Activated effector memory CD4-positive, alpha-beta T cell treated with Interleukin-2 at 50 U/mL for 16 hours (primary cell): ENCODE measurements at regions not wholly inside any gene's neighbourhood (a gene's known extent, or its start where the extent isn't known, plus 50 kb on each side); places are given as distances from the start of the nearest gene placed in this dataset.
"Not testable (repeated sequence)": the region's sequence is repeated elsewhere in the genome, so short reads cannot be mapped to it uniquely, and the experiment has no call there.

Experiments
- DNase-seq: peaks from one replicate; pipeline ENCODE4 v3.0.0-alpha.2; 2020

DNA sequence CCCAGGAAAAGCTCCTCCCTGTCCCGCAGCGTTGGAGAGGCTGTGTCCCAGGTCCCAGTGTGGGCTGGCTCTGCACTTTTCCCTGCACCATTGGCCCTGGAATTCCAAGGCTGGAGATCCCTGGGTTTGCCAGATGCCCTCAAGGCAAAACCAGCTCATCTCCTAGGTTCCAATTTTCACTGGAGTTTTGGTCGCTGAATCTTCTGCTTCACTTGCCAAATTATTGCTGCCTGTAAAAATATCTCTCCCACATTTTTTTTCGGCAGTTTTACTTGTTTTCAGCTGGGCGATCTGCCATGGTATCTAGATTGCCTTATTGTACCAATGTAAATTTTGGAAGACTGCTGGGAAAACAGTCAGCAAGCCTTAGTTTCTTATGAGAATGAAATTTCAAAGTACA, 150.9 kb upstream of the ATP10A start:
- no peak for DNase-seq

GRCh38 chr15:26011916-26012315, 148.8 kb upstream of the ATP10A start:
- DNase-seq: no peak

- DNase-seq: no peak
Observed at GRCh38 chr15:26007151-26007550, 144.0 kb upstream of the ATP10A start.

DNA sequence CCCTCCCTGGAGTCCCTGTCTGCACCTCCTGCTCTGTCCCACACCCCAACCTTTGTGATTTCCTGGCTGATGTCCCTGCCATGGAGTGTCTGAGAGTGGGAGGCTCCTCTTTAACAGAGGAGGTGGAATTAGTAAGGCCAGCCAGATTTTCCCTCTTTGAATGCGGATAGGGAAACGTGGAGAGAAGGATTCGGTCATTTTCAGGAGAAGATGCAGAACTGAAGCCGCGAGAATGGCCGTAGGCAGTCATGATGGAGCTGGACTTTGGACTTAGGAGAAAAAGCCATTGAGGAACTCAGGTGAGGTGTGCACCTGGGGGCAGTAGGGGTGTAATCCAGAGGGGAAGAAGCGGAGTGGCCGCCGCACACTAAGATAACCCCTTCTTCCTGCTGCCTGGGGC, 138.1 kb upstream of the ATP10A start:
- no peak for DNase-seq

DNA sequence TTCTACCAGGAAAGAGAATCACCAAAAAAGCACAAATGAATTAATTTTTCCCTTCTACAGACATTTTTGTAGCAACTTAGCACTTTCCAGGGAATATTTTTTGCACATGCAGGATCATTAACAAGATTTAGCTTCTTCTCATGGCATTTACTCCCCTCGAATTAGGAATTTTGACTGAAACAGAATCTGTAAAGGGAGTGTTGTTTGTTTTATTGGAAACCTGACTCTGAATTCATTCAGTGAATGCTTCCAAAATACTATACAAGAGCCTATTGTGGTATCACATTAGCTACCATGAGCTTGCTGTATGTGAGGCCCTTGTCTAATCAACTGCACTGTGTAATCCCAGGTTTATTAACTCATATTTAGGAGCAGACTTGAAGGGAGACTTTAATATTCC, 130.4 kb upstream of the ATP10A start:
- DNase-seq: no peak

- no peak for DNase-seq
Observed at GRCh38 chr15:25990220-25990619, 127.1 kb upstream of the ATP10A start.

DNA sequence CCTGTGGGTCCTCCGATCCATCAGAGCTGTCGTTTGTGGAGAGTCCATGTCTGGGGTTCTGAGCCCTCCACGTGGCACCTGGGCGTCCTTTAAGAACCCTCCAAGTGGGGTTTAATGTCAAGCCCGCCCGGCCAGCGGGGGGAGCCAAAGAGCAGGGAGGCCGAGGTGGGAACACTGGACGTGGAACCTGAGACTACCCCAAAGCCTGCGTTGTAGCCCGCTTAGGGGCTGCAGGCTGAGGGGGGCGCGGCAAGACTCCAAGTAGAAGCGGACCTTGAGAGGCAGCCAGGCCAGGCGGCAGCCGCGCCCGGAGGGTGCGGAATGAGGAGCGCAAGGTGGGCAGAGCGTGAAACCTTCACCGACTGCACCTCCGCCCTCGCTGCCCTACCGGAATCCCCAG, 126.2 kb upstream of the ATP10A start:
- DNase-seq: no peak

DNA sequence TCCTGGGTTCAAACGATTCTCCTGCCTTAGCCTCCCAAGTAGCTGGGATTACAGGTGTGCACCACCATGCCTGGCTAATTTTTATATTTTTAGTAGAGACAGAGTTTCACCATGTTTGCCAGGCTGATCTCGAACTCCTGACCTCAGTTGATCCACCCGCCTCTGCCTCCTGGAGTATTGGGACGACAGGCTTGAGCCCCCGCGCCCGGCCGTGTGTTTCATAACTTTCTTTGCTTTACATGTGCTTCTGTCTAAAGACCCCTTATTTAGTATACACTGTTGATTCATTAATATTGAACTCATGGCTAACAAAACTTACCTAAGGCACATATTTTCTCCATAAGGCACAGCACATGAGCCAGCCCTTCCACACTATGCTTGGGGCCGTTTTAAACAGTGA, 125.6 kb upstream of the ATP10A start:
- DNase-seq: not testable (repeated sequence)

- no peak for DNase-seq
Observed at GRCh38 chr15:25987638-25988037, 124.5 kb upstream of the ATP10A start.

- no peak for DNase-seq
Observed at GRCh38 chr15:25985165-25985564, 122.0 kb upstream of the ATP10A start.

DNA sequence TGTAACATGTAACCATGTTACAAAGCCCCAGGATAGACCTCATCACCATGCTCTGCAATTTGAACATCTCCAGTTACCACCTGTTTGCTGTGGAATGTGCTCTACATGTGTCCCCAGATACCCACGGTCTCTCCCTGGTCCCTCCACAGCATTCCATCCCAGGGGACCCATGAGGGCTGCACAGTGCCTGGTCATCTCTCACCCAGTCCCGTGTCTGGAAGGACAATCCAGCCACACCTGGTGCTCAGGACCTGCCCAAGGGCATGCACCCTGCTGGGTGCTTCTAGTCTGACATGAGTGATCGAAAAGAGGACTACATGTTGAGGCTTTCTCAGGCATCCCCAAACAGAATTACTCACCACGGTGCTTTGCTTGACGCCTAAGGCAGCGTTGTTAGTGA, 119.6 kb upstream of the ATP10A start:
- DNase-seq: no peak

- DNase-seq: no peak
Observed at GRCh38 chr15:25981114-25981513, 118.0 kb upstream of the ATP10A start.

DNA sequence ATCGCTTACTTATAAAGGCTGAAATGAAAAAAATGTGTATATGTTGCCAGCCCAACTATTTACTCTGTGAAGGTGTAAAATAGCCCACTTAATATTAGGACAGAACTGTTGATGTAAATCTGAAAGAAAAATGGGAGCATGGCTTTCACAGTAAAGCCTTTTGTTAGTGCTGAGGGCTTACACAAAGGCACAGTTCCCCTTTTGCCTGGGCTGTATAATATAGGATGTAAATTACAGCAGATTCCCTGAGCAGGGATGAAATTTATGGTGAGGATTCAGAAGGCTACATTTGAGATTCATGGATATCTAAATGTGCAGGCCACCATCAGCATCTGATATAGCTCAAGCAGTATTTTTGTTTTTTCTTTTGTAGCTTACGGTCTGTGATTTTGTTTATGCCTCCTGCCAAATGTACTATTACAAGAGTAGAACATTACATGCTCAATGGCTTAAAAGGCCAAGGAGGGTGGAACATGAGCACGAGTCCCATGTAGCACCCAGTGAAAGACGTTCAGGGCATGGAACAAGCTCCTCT, 109.1 kb upstream of the ATP10A start:
- no peak for DNase-seq

GRCh38 chr15:25971053-25971452, 107.9 kb upstream of the ATP10A start:
- DNase-seq: no peak

- no peak for DNase-seq
Observed at GRCh38 chr15:25969886-25970285, 106.8 kb upstream of the ATP10A start.

GRCh38 chr15:25967116-25967515, 104.0 kb upstream of the ATP10A start:
- no peak for DNase-seq

DNA sequence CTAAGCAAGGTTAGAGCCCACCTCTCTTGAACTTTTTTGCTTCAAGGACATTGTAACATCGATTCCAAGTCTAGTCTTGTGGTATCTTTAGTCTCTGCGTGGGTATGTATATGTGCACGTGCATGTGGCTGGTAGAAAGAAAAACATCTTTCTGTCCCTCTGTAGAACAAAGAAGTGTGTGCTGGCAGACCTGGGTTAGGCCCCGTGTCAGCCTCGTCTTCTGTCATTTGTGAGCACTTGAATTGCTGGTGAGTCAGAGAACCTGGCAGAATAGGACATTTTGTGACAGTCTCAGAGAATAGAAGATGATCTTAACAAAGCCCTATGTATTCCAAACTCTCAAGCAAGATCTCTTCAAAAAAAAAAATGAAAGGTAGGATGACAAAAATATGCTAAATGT, 102.2 kb upstream of the ATP10A start:
- DNase-seq: no peak

DNA sequence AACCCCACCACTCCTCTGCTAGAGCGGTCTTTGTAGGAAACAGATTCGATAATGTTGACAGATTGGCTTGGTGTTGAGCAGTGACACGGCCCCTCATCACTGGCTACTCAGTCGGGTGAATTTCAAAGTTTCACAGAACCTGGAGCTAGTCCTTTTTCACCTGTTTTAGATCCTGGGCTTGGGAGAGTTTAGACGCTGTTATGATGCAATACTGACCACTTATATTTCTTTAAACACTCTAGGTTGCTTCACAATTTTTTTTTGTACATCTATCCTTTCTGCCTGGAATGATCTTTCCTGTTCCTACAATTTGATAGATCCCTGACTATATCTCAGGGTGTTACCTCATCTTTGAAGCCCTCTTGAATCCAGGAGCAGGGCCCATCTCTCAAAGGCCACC, 97.1 kb upstream of the ATP10A start:
- DNase-seq: no peak

GRCh38 chr15:25959100-25959499, 96.0 kb upstream of the ATP10A start:
- DNase-seq: no peak

- DNase-seq: no peak
Observed at GRCh38 chr15:25955628-25956027, 92.5 kb upstream of the ATP10A start.

DNA sequence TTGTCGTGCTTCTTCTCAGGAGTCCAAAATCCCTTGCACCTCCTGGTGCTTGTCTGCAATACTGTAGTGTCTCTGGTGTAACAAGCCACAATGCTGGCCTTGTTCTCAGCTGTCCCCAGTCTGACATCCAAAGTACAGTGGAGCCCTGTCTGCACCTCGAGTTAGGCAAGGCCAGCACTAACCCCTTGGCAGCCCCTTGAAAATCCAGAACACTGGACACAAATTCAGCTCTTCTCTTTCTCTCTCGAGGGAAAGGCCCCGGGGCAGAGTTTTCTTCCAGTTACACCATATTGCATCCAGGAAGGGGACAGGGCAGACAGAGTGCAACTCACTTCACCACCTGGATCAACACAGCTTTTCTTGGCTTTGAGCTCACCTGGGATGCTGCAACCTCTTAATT, 91.3 kb upstream of the ATP10A start:
- DNase-seq: no peak

DNA sequence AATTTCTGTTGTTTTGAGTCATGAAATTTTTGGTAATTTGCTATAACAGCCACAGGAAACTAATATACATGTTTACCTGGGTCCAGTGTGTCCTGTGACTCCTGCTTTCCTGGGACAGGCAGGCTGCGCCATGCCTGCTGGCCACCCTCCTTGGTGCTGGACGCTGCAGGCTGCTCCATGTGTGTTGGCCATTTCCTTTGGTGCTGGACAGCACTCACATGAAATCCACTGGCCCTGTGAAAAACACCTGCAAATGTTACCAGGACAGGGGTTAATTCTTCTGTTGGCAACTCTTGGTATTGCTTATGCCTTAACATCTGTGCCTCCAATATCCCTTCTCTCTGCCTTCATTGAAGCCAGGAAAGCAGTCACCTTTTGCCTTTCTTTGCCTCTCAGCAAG, 86.9 kb upstream of the ATP10A start:
- no peak for DNase-seq

DNA sequence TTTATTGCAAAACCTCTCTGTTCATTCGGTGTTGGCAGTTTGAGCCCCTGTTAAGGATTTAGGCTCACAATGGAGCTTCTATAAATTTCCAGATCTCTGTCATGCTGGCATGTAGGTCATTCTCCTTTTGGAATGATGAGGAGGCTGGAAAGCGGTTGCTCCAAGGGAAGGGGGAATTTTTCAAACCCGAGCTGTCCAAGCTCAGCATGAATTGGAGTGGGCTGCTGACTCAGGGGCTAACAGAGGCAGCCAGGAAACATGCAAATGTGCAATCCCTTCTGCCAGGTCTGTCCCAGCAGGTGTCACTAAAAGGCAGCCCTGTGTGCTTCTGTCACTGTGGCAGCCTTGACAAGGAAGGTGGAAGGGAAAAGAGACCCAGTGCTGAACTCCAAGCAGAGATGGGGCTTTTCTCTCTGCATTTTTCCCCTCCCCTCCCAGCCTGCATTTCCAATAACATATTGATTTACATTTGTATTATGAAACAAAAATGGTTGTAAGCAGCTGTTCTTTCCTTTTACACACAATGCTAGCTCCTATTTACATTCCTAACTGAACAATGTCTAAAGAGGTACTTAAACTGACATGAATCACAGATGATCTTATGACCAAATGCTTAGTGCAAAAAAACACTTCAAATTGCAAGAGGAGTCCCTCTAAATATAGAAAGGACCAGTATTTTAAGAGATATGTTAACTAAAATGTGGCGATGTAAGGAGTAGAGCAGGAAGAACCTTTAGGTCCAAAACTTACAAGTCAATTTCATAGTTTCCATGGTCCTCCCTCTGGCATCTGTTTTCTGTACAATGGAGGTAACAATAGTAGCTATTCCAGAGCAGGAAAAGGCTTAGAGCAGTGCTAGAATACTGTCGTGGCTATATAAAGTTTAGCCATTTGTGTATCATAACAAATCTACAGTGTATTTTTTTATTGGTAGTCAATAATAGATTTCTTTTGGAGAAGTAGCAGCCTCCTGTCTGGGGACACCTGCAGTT, 84.5 kb upstream of the ATP10A start:
- no peak for DNase-seq

- no peak for DNase-seq
Observed at GRCh38 chr15:25946241-25946805, 83.2 kb upstream of the ATP10A start.
